Skeletal muscle tissue (tissue), 3 donors: ENCODE measurements at regions not wholly inside any gene's neighbourhood (a gene's known extent, or its start where the extent isn't known, plus 50 kb on each side); places are given as distances from the start of the nearest gene placed in this dataset.
"Not testable (repeated sequence)": the region's sequence is repeated elsewhere in the genome, so short reads cannot be mapped to it uniquely, and the experiment has no call there.

Experiments
- H3K27ac ChIP-seq: one replicate; pipeline ENCODE4 v1.7.0; 2013; ENCODE audit warnings: mild to moderate bottlenecking, low read depth, low read length, inconsistent platforms
- H3K27me3 ChIP-seq, 3 donors: one replicate each; pipeline ENCODE4 v1.7.0; 2013; ENCODE audit warnings: low read length in 3 of 3; ENCODE audit not compliant: control insufficient read depth in 3 of 3, insufficient read depth in 3 of 3
- H3K36me3 ChIP-seq, 3 donors: one replicate each; pipeline ENCODE4 v1.7.0; 2013; ENCODE audit warnings: low read length in 3 of 3; ENCODE audit not compliant: control insufficient read depth in 3 of 3, insufficient read depth in 3 of 3
- H3K4me1 ChIP-seq, 3 donors: one replicate each; pipeline ENCODE4 v1.7.0; 2013; ENCODE audit warnings: low read length in 3 of 3, mild to moderate bottlenecking in 3 of 3; ENCODE audit not compliant: control insufficient read depth in 3 of 3, insufficient read depth in 3 of 3
- H3K4me3 ChIP-seq, 3 donors: one replicate each; pipeline ENCODE4 v1.7.0; 2013; ENCODE audit warnings: low read length in 3 of 3
- H3K9ac ChIP-seq, 3 donors: one replicate each; pipeline ENCODE4 v1.7.0; 2013; ENCODE audit warnings: low read length in 3 of 3, mild to moderate bottlenecking in 3 of 3, moderate library complexity in 2 of 3, low read depth in 1 of 3
- H3K9me3 ChIP-seq, 3 donors: one replicate each; pipeline ENCODE4 v1.7.0; 2013; ENCODE audit warnings: low read length in 3 of 3; ENCODE audit not compliant: control insufficient read depth in 3 of 3
- donor health status: Osteomylitis.

DNA sequence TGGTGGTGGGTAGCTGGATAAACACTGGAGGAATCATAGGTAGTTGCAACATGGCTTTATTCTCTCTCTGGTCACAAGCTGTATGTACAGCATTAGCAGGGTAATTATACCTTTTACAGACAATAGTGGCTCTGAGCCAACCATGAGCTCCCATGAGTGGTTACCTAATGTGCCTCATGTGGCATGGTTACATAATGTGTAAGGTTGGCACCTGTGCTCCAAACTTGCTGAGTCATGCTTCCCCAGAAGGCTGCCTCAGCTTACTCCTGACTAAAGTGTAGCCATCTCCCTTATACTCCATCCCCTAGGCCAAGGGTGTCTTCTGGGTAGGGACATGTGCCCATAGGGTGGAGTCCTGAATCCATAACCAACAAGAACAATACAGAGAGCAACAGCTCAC, 345.3 kb upstream of the SEMA3C start:
- Histone ChIP-seq H3K4me3 (no peak overlapping the region), H3K27me3 (no peaks in the 10 kb centered on the region), H3K36me3 (no peaks in the 10 kb centered on the region)

GRCh38 chr7:81260152-81260551, 341.3 kb upstream of the SEMA3C start:
- Histone ChIP-seq H3K4me1 (no peaks in the 10 kb centered on the region), H3K4me3 (no peak overlapping the region), H3K9ac (no peak overlapping the region), H3K36me3 (no peaks in the 10 kb centered on the region), H3K27ac (no peak overlapping the region), H3K9me3 (no peaks in the 10 kb centered on the region), H3K27me3 (no peaks in the 10 kb centered on the region)

More for the DNA sequence above, 345.3 kb upstream of the SEMA3C start:
- Histone ChIP-seq H3K4me1 (no peaks in the 10 kb centered on the region), H3K27ac (no peak overlapping the region), H3K9me3 (peaks cover 0 to 4% (median 2%) of the 10 kb centered on the region in 3 donors), H3K9ac (no peak overlapping the region)

GRCh38 chr7:81256991-81257390, 338.1 kb upstream of the SEMA3C start:
- H3K27ac ChIP-seq, result no peak overlapping the region
- H3K9me3 ChIP-seq, result no peaks in the 10 kb centered on the region
- no peak overlapping the region for H3K4me3 ChIP-seq
- H3K27me3 ChIP-seq, result no peaks in the 10 kb centered on the region
- H3K36me3 ChIP-seq, result no peaks in the 10 kb centered on the region
- H3K4me1 ChIP-seq, result no peaks in the 10 kb centered on the region
- H3K9ac ChIP-seq, result no peak overlapping the region

DNA sequence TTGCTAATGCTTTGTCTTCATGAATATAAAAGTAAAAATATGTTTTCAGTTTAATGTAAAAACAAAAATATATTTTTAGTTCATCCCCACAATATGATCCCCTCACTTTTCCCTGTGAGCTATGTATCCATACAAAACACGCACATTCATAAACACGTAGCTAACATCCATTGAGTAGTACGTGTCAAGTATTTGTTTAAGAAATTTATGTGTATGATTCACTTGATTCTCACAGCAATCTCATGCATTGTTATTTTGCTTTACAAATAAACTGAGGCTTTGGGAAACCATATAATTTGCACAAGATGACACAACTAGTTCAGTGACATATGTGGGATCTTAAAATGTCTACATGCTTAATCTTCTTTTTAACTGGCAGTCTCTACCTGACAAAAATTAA, 329.6 kb upstream of the SEMA3C start:
- Histone ChIP-seq H3K27ac (no peak overlapping the region), H3K9me3 (no peaks in the 10 kb centered on the region), H3K9ac (no peak overlapping the region), H3K4me3 (no peak overlapping the region), H3K27me3 (no peaks in the 10 kb centered on the region), H3K36me3 (no peaks in the 10 kb centered on the region), H3K4me1 (no peaks in the 10 kb centered on the region)

- not testable (repeated sequence) for H3K9ac ChIP-seq, H3K36me3 ChIP-seq, H3K9me3 ChIP-seq, H3K4me3 ChIP-seq, H3K27me3 ChIP-seq, H3K4me1 ChIP-seq, H3K27ac ChIP-seq
Measured at GRCh38 chr7:81247364-81247763, 328.5 kb upstream of the SEMA3C start.

- H3K9ac ChIP-seq, result no peak overlapping the region
- H3K4me1 ChIP-seq, result no peaks in the 10 kb centered on the region
- H3K9me3 ChIP-seq, result no peaks in the 10 kb centered on the region
- H3K27me3 ChIP-seq, result no peaks in the 10 kb centered on the region
- H3K27ac ChIP-seq, result no peak overlapping the region
- H3K36me3 ChIP-seq, result no peaks in the 10 kb centered on the region
- H3K4me3 ChIP-seq, result no peak overlapping the region
Measured at GRCh38 chr7:81245353-81245752, 326.5 kb upstream of the SEMA3C start.

- Histone ChIP-seq H3K9ac (no peak overlapping the region), H3K27ac (no peak overlapping the region), H3K27me3 (no peaks in the 10 kb centered on the region), H3K36me3 (no peaks in the 10 kb centered on the region), H3K4me3 (no peak overlapping the region), H3K9me3 (no peaks in the 10 kb centered on the region), H3K4me1 (no peaks in the 10 kb centered on the region)
Measured at GRCh38 chr7:81244224-81244623, 325.4 kb upstream of the SEMA3C start.

DNA sequence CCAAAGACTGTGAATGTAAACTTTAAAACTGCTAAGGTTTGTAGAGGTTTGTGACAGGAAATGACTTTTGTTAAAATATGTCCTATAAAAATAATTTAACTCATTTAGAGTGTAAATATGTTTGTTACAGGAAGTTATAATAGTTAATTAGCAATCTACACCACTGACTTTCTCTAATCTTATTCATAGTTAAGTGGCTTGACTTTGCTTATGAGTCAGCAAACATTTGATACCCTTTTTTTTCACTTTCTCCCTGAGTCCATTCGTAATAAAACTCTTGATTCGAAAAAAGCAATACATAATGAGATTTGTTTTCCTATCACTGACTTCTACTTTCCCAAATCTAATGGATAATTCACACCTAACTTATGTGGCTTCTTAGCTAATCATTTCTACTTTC, 317.7 kb upstream of the SEMA3C start:
- no peak overlapping the region for H3K4me3 ChIP-seq
- no peaks in the 10 kb centered on the region for H3K36me3 ChIP-seq
- H3K27ac ChIP-seq, result no peak overlapping the region
- no peak overlapping the region for H3K9ac ChIP-seq
- no peaks in the 10 kb centered on the region for H3K9me3 ChIP-seq
- peaks cover 0 to 8% (median 0%) of the 10 kb centered on the region in 3 donors for H3K4me1 ChIP-seq
- no peaks in the 10 kb centered on the region for H3K27me3 ChIP-seq

DNA sequence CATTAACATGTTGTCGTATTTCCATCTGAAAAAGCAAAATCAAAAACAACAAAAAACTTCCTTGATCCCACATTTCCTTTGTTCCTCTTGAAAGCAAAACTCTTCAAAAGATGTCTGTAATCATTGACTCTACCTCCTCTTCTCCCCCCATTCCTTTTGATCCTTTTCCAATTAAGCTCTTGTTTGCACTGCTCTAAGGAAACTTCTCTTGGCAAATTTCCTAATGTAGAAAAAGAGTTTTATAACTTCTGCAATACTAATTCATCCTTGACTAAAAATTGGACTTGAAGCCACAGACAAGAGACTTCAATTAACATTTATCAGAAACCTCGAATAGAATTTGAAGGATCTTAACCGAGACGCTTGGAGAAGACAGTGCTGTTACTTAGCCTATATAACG, 317.1 kb upstream of the SEMA3C start:
- H3K9me3 ChIP-seq, result no peaks in the 10 kb centered on the region
- no peak overlapping the region for H3K27ac ChIP-seq
- no peak overlapping the region for H3K4me3 ChIP-seq
- H3K4me1 ChIP-seq, result peaks cover 0 to 8% (median 0%) of the 10 kb centered on the region in 3 donors
- no peaks in the 10 kb centered on the region for H3K36me3 ChIP-seq
- H3K27me3 ChIP-seq, result no peaks in the 10 kb centered on the region
- H3K9ac ChIP-seq, result no peak overlapping the region

GRCh38 chr7:81234896-81235295, 316.0 kb upstream of the SEMA3C start:
- no peak overlapping the region for H3K4me3 ChIP-seq
- no peaks in the 10 kb centered on the region for H3K27me3 ChIP-seq
- no peaks in the 10 kb centered on the region for H3K9me3 ChIP-seq
- peaks cover 0 to 8% (median 0%) of the 10 kb centered on the region in 3 donors for H3K4me1 ChIP-seq
- no peaks in the 10 kb centered on the region for H3K36me3 ChIP-seq
- H3K27ac ChIP-seq, result no peak overlapping the region
- no peak overlapping the region for H3K9ac ChIP-seq
